Astrocyte (in vitro differentiated cells and primary cell): ENCODE measurements at regions not wholly inside any gene's neighbourhood (a gene's known extent, or its start where the extent isn't known, plus 50 kb on each side); places are given as distances from the start of the nearest gene placed in this dataset.

Experiments used
- DNase-seq: peaks from one replicate; pipeline ENCODE4 v3.0.0-alpha.2; 2010; ENCODE audit warnings: low read depth
- FAIRE-seq: peaks from 2 replicates; lab custom pipeline; 2011; peaks lifted over from hg19 to GRCh38; lab: Jason Lieb, UNC
- H2AFZ ChIP-seq: 2 replicates; pipeline ENCODE4 v1.6.0; 2012; ENCODE audit warnings: low read depth, low read length, inconsistent platforms
- H3K27ac ChIP-seq: 2 replicates; pipeline ENCODE4 v1.5.1; 2011; ENCODE audit warnings: low read depth, low read length, inconsistent platforms
- H3K27me3 ChIP-seq: 2 replicates; pipeline ENCODE4 v1.6.0; 2011; ENCODE audit warnings: low read length, inconsistent platforms; ENCODE audit not compliant: insufficient read depth
- H3K36me3 ChIP-seq: 2 replicates; pipeline ENCODE4 v1.5.1; 2011; ENCODE audit warnings: low read length, inconsistent platforms; ENCODE audit not compliant: insufficient read depth
- H3K4me1 ChIP-seq: 2 replicates; pipeline ENCODE4 v1.5.1; 2011; ENCODE audit warnings: low read length, inconsistent platforms; ENCODE audit not compliant: insufficient read depth
- H3K4me2 ChIP-seq: 2 replicates; pipeline ENCODE4 v1.6.0; 2012; ENCODE audit warnings: low read length, inconsistent platforms
- H3K4me3 ChIP-seq: 2 replicates; pipeline ENCODE4 v1.5.1; 2011; ENCODE audit warnings: low read depth, mild to moderate bottlenecking, low read length, inconsistent platforms; ENCODE audit not compliant: insufficient read depth
- H3K79me2 ChIP-seq: 2 replicates; pipeline ENCODE4 v1.6.0; 2012; ENCODE audit warnings: mild to moderate bottlenecking, low read length, inconsistent platforms; ENCODE audit not compliant: insufficient read depth
- H3K9ac ChIP-seq: 2 replicates; pipeline ENCODE4 v1.6.0; 2012; ENCODE audit warnings: mild to moderate bottlenecking, low read length, inconsistent platforms
- H3K9me3 ChIP-seq: 2 replicates; pipeline ENCODE4 v1.5.1; 2012; ENCODE audit warnings: low read depth, mild to moderate bottlenecking, low read length, inconsistent platforms; ENCODE audit not compliant: insufficient read depth
- H4K20me1 ChIP-seq: 2 replicates; pipeline ENCODE4 v1.6.0; 2012; ENCODE audit warnings: low read length, inconsistent platforms; ENCODE audit not compliant: insufficient read depth
- H3K27ac Mint-ChIP-seq: one replicate; pipeline ENCODE4 v1.8.0; 2021; ENCODE audit warnings: mild to moderate bottlenecking, mixed read lengths; ENCODE audit not compliant: unreplicated experiment
- H3K27me3 Mint-ChIP-seq: one replicate; pipeline ENCODE4 v1.8.0; 2021; ENCODE audit warnings: low read depth, mixed read lengths; ENCODE audit not compliant: unreplicated experiment
- H3K36me3 Mint-ChIP-seq: one replicate; pipeline ENCODE4 v1.8.0; 2021; ENCODE audit warnings: low read depth, mixed read lengths; ENCODE audit not compliant: unreplicated experiment
- H3K4me1 Mint-ChIP-seq: one replicate; pipeline ENCODE4 v1.8.0; 2021; ENCODE audit warnings: low read depth, mixed read lengths; ENCODE audit not compliant: unreplicated experiment
- H3K4me3 Mint-ChIP-seq: one replicate; pipeline ENCODE4 v1.8.0; 2021; ENCODE audit warnings: mild to moderate bottlenecking, moderate library complexity, mixed read lengths; ENCODE audit not compliant: unreplicated experiment
- H3K9me3 Mint-ChIP-seq: one replicate; pipeline ENCODE4 v1.8.0; 2021; ENCODE audit warnings: mild to moderate bottlenecking, mixed read lengths; ENCODE audit not compliant: unreplicated experiment
- EZH2 ChIP-seq: IDR thresholded peaks from 2 replicates; pipeline ENCODE4 v1.6.1; 2012; ENCODE audit warnings: mild to moderate bottlenecking, low read length, inconsistent platforms; ENCODE audit not compliant: insufficient read depth
- TF ChIP-seq, protein P1 (sequence below): IDR thresholded peaks from 2 replicates; pipeline ENCODE4 v1.5.1; 2011; ENCODE audit warnings: low read depth, mild to moderate bottlenecking, inconsistent platforms, low read length, moderate library complexity; ENCODE audit not compliant: insufficient read depth

DNA sequence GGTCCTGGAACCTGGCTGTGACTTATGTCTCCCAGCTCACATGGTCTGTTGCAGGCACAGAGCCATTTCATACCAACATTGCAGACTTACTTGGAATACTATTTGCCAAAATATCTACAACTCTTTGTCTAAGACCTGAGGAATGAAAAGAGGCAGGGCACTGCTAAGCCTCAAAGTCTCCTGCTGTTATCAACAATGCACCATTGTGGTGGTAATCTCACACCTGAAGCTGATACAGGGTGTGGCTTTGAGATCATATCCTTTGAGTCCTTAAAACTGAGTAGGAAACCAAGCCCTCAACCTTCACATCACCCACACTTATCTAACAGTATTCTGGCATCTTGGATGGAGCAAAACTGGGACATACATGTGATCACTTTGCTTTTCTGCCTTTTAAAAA is 782.0 kb downstream of the EPHA3 start:
- no peaks in the 10 kb centered on the region for H3K4me1 ChIP-seq
- H2AFZ ChIP-seq: no peak overlapping the region
- peaks cover 9% of the 10 kb centered on the region for H3K9me3 ChIP-seq
- no peak overlapping the region for H3K27ac Mint-ChIP-seq
- H3K36me3 ChIP-seq: no peaks in the 10 kb centered on the region
- DNase-seq (no peak), FAIRE-seq (no peak)
- no peaks in the 10 kb centered on the region for H3K79me2 ChIP-seq
- H3K9me3 Mint-ChIP-seq: peaks cover 4% of the 10 kb centered on the region
- H3K27me3 ChIP-seq: no peaks in the 10 kb centered on the region
- H3K4me2 ChIP-seq: no peak overlapping the region
- H3K27ac ChIP-seq: no peak overlapping the region
- H3K4me3 ChIP-seq: no peak overlapping the region
- TF ChIP-seq, protein P1, sequence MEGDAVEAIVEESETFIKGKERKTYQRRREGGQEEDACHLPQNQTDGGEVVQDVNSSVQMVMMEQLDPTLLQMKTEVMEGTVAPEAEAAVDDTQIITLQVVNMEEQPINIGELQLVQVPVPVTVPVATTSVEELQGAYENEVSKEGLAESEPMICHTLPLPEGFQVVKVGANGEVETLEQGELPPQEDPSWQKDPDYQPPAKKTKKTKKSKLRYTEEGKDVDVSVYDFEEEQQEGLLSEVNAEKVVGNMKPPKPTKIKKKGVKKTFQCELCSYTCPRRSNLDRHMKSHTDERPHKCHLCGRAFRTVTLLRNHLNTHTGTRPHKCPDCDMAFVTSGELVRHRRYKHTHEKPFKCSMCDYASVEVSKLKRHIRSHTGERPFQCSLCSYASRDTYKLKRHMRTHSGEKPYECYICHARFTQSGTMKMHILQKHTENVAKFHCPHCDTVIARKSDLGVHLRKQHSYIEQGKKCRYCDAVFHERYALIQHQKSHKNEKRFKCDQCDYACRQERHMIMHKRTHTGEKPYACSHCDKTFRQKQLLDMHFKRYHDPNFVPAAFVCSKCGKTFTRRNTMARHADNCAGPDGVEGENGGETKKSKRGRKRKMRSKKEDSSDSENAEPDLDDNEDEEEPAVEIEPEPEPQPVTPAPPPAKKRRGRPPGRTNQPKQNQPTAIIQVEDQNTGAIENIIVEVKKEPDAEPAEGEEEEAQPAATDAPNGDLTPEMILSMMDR: no peak
- TF ChIP-seq EZH2: no peak
- H4K20me1 ChIP-seq: no peaks in the 10 kb centered on the region
- no peak overlapping the region for H3K4me3 Mint-ChIP-seq
- no peaks in the 10 kb centered on the region for H3K4me1 Mint-ChIP-seq
- no peaks in the 10 kb centered on the region for H3K27me3 Mint-ChIP-seq
- no peak overlapping the region for H3K9ac ChIP-seq
- no peaks in the 10 kb centered on the region for H3K36me3 Mint-ChIP-seq

DNA sequence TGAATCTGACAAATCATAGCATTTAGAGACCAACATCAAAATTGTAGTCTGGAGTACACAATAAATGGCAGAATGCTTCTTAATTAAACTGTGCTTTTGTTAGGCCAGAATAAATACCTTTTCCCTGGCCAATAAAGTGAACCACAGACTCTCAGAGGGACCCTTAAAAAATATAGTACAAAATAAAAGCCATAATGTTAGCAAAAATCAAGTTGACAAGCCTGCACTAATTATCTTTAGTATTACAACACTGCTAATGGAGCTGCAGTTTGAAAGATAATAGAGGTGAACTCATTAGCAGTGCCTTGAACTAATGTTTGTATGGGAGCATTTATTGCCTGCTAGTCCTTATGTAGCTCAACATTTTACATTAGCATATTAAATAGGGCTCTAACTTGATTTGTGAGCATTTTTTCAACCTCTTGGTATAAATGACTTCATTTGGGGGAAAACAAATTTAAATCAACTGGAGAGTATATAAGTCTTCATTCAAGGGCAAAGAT is 801.3 kb downstream of the EPHA3 start:
- H3K27ac Mint-ChIP-seq: no peak overlapping the region
- DNase-seq (no peak), FAIRE-seq (no peak)
- no peaks in the 10 kb centered on the region for H3K36me3 Mint-ChIP-seq
- Histone ChIP-seq H3K9ac (no peak overlapping the region), H4K20me1 (no peaks in the 10 kb centered on the region), H3K79me2 (no peaks in the 10 kb centered on the region), H3K4me1 (no peaks in the 10 kb centered on the region), H3K4me3 (no peak overlapping the region), H3K27ac (no peak overlapping the region), H3K27me3 (no peaks in the 10 kb centered on the region), H3K9me3 (no peaks in the 10 kb centered on the region), H3K36me3 (no peaks in the 10 kb centered on the region), H2AFZ (no peak overlapping the region), H3K4me2 (no peak overlapping the region)
- H3K4me1 Mint-ChIP-seq: no peaks in the 10 kb centered on the region
- no peak overlapping the region for H3K4me3 Mint-ChIP-seq
- TF ChIP-seq, protein P1: no peak
- TF ChIP-seq EZH2: no peak
- peaks cover 7% of the 10 kb centered on the region for H3K9me3 Mint-ChIP-seq
- H3K27me3 Mint-ChIP-seq: no peaks in the 10 kb centered on the region

DNA sequence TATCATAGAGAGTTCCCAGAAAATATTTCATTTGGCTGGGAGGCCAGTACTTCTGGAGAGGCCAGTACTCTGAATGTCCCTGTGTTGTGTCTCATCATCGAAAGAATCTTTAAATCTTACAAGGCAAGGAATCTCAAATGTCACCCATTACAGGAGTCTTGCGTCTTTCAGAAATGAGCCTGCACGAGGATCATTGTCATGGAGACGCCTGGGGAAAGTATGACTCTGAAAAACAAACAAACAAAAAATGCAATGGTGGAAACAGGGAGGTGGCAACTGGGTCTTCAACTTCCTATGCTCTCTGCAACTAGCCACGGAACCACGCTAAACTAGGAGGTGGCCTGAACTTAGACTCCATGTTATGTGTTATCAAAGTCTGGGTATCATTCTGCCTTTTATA is 804.6 kb downstream of the EPHA3 start:
- Mint-ChIP-seq H3K4me1 (no peaks in the 10 kb centered on the region), H3K27ac (no peak overlapping the region), H3K27me3 (no peaks in the 10 kb centered on the region), H3K4me3 (no peak overlapping the region), H3K36me3 (no peaks in the 10 kb centered on the region), H3K9me3 (peaks cover 4% of the 10 kb centered on the region)
- H3K9me3 ChIP-seq: peaks cover 6% of the 10 kb centered on the region
- H3K36me3 ChIP-seq: no peaks in the 10 kb centered on the region
- H3K4me2 ChIP-seq: no peak overlapping the region
- no peak overlapping the region for H3K9ac ChIP-seq
- no peaks in the 10 kb centered on the region for H3K4me1 ChIP-seq
- H3K4me3 ChIP-seq: no peak overlapping the region
- H3K79me2 ChIP-seq: no peaks in the 10 kb centered on the region
- no peak for TF ChIP-seq EZH2
- TF ChIP-seq, protein P1: no peak
- no peak for DNase-seq
- H4K20me1 ChIP-seq: no peaks in the 10 kb centered on the region
- H3K27ac ChIP-seq: no peak overlapping the region
- no peak overlapping the region for H2AFZ ChIP-seq
- H3K27me3 ChIP-seq: no peaks in the 10 kb centered on the region
- FAIRE-seq: no peak
